Kidney (tissue), 13 donors: ENCODE measurements at regions not wholly inside any gene's neighbourhood (a gene's known extent, or its start where the extent isn't known, plus 50 kb on each side); places are given as distances from the start of the nearest gene placed in this dataset.
"Not testable (repeated sequence)": the region's sequence is repeated elsewhere in the genome, so short reads cannot be mapped to it uniquely, and the experiment has no call there.

ENCODE experiments used
- DNase-seq, 5 donors: peaks; one replicate each; pipeline ENCODE4 v3.0.0-alpha.2; 2013 to 2020
- FAIRE-seq: peaks from 2 replicates; lab custom pipeline; 2012; peaks lifted over from hg19 to GRCh38; lab: Jason Lieb, UNC
- H3K27ac ChIP-seq, 2 donors: one replicate each; pipeline ENCODE4 v1.7.0; 2013; ENCODE audit warnings: low read depth in 2 of 2, low read length in 2 of 2, inconsistent platforms in 1 of 2
- H3K27me3 ChIP-seq: one replicate; pipeline ENCODE4 v1.7.1; 2013; ENCODE audit warnings: low read length, inconsistent platforms; ENCODE audit not compliant: control insufficient read depth, insufficient read depth
- H3K36me3 ChIP-seq, 3 donors: one replicate each; pipeline versions ENCODE4 v1.7.0 to v1.7.1; 2013; ENCODE audit warnings: low read length in 3 of 3, control low read depth in 1 of 3, inconsistent platforms in 1 of 3; ENCODE audit not compliant: insufficient read depth in 3 of 3, control insufficient read depth in 2 of 3
- H3K4me1 ChIP-seq, 3 donors: one replicate each; pipeline versions ENCODE4 v1.7.0 to v1.7.1; 2013; ENCODE audit warnings: low read length in 3 of 3, inconsistent platforms in 1 of 3, low read depth in 1 of 3; ENCODE audit not compliant: control insufficient read depth in 2 of 3, insufficient read depth in 2 of 3
- H3K4me3 ChIP-seq, 3 donors: one replicate each; pipeline versions ENCODE4 v1.7.0 to v1.8.1; 2013; ENCODE audit warnings: low read length in 3 of 3, control low read depth in 1 of 3, inconsistent platforms in 1 of 3
- H3K9ac ChIP-seq, 3 donors: one replicate each; pipeline versions ENCODE4 v1.7.0 to v1.7.1; 2013; ENCODE audit warnings: low read length in 3 of 3, control low read depth in 1 of 3, inconsistent platforms in 1 of 3
- H3K9me3 ChIP-seq, 3 donors: one replicate each; pipeline versions ENCODE4 v1.7.0 to v1.7.1; 2013; ENCODE audit warnings: low read length in 3 of 3, control low read depth in 1 of 3, inconsistent platforms in 1 of 3; ENCODE audit not compliant: control insufficient read depth in 2 of 3, insufficient read depth in 1 of 3
- intact Hi-C: fragments of 100-400 bp; cut with DNase I; formaldehyde crosslinking; loops from one replicate; pipeline ENCODE4 v1.11.1; 2022
- TF ChIP-seq, protein P1 (sequence below): IDR thresholded peaks from 3 replicates; pipeline ENCODE4 v1.5.1; 2012; ENCODE audit warnings: mild to moderate bottlenecking, moderate library complexity, borderline replicate concordance; ENCODE audit not compliant: insufficient read depth; ENCODE audit errors: extremely low read depth
- donor health status: control.
- donor health status: control.
- donor health status: control.
- donor health status: control.
- donor health status: control.
- donor health status: DM: yes; HTN: yes; CAD: no.
- donor health status: Normal renal cell carcinoma (clear cell type).

DNA sequence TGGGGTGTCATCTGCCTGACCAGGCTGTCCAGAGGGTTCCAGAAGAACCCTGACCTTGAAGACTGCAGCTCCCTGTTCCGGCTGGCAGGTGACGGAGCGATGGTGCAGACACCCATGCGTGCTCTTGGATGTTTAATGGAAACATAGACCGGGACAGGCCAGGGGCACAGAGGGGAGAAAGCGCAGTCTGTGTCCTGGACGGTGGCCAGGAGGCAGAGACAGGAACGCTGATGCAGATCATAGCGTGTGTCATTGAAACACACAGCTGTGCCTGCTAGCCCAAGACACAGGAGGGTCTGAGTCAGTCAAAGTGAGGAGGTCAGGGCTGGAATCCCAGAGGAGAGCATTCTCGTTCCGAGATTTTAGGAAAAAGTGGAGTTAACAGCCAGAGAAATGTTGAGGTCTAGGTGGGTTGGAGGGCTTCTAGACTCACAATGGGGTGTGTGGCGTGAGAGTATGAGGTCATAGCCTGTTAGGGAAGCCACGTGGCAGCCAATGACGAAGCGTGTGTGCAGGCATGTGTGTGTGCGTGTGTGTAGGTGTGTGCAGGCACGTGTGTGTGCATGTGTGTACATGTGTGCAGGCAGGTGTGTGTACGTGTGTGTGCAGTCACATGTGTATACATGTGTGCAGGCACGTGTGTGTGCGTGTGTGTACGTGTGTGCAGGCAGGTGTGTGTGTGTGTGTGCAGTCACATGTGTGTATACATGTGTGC lies 167.0 kb downstream of the ERMARD start:
- intact Hi-C loops: no loop called here

DNA sequence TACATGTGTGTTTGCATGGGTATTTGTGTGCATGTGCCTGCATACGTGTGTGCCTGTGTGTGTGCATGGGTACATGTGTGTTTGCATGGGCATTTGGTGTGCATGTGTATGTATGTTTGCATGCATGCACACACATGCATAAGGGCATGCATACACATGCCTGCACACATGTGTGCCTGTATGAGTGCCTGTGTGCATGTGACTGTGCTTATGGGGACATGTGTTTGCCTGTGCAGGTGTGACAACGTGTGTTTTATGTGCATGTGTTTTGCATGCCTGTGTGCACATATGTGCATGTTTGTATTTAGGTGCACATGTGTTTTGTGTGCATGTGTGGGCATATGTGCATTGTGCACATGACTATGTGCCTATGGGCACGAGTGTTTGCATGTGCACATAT lies 165.7 kb downstream of the ERMARD start:
- Histone ChIP-seq H3K9me3 (no peaks in the 10 kb centered on the region), H3K36me3 (no peaks in the 10 kb centered on the region), H3K9ac (no peak overlapping the region), H3K27me3 (no peaks in the 10 kb centered on the region), H3K4me3 (no peak overlapping the region), H3K27ac (no peak overlapping the region), H3K4me1 (peaks cover 0 to 5% (median 0%) of the 10 kb centered on the region in 3 donors)
- FAIRE-seq (no peak), DNase-seq (no peak)
- TF ChIP-seq, protein P1, sequence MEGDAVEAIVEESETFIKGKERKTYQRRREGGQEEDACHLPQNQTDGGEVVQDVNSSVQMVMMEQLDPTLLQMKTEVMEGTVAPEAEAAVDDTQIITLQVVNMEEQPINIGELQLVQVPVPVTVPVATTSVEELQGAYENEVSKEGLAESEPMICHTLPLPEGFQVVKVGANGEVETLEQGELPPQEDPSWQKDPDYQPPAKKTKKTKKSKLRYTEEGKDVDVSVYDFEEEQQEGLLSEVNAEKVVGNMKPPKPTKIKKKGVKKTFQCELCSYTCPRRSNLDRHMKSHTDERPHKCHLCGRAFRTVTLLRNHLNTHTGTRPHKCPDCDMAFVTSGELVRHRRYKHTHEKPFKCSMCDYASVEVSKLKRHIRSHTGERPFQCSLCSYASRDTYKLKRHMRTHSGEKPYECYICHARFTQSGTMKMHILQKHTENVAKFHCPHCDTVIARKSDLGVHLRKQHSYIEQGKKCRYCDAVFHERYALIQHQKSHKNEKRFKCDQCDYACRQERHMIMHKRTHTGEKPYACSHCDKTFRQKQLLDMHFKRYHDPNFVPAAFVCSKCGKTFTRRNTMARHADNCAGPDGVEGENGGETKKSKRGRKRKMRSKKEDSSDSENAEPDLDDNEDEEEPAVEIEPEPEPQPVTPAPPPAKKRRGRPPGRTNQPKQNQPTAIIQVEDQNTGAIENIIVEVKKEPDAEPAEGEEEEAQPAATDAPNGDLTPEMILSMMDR: no peak
- intact Hi-C loops: no loop called here

More for the DNA sequence above, 167.0 kb downstream of the ERMARD start:
- Histone ChIP-seq H3K9ac (no peak overlapping the region), H3K4me3 (no peak overlapping the region), H3K27me3 (no peaks in the 10 kb centered on the region), H3K36me3 (no peaks in the 10 kb centered on the region), H3K9me3 (peaks cover 0 to under 1% (median 0%) of the 10 kb centered on the region in 3 donors), H3K27ac (no peak overlapping the region), H3K4me1 (peaks cover 7 to 9% (median 7%) of the 10 kb centered on the region in 3 donors)
- TF ChIP-seq, protein P1: no peak
- FAIRE-seq (no peak), DNase-seq (peak in 1 of 5 donors; percentile 54)

- intact Hi-C loops: no loop called here
- Histone ChIP-seq H3K27ac (no peak overlapping the region), H3K4me1 (peaks cover 0 to 3% (median 0%) of the 10 kb centered on the region in 3 donors), H3K27me3 (no peaks in the 10 kb centered on the region), H3K4me3 (no peak overlapping the region), H3K36me3 (no peaks in the 10 kb centered on the region), H3K9me3 (no peaks in the 10 kb centered on the region), H3K9ac (no peak overlapping the region)
- TF ChIP-seq, protein P1: no peak
- FAIRE-seq: no peak
- peak in 1 of 5 donors; percentile 74 for DNase-seq
Measured at GRCh38 chr6:169915769-169916550, 164.5 kb downstream of the ERMARD start.

DNA sequence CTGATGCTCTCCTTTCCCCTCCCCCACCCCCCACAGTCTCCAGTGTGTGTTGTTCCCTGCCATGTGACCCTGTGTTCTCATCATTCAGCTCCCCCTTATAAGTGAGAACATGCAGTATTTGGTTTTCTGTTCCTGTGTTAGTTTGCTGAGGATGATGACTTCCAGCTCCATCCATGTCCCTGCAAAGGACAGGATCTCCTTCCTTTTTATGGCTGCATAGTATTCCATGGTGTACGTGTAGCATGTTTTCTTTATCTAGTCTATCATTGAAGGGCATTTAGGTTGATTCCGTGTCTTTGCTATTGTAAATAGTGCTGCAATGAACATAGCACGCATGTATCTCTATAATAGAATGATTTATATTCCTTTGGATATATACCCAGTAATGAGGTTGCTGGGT lies 162.3 kb downstream of the ERMARD start:
- H3K27me3 ChIP-seq, H3K9me3 ChIP-seq, H3K36me3 ChIP-seq, H3K4me3 ChIP-seq, FAIRE-seq, intact Hi-C loops, H3K27ac ChIP-seq, DNase-seq, H3K9ac ChIP-seq, H3K4me1 ChIP-seq: not testable (repeated sequence)
